Fibroblast of the aortic adventitia (primary cell): ENCODE measurements at regions not wholly inside any gene's neighbourhood (a gene's known extent, or its start where the extent isn't known, plus 50 kb on each side); places are given as distances from the start of the nearest gene placed in this dataset. TPM values are rescaled to one million over a fixed set of nuclear protein-coding genes. Genes with fewer than 3 reads are reported as not detected.
A peak's percentile ranks its signal among the peaks of the same experiment; 100 is the strongest.

Experiments used
- DNase-seq: peaks from one replicate; pipeline ENCODE4 v3.0.0-alpha.2; 2010; ENCODE audit warnings: low read depth
- H3K4me3 ChIP-seq: 2 replicates; pipeline ENCODE4 v1.5.1; 2011; ENCODE audit warnings: low read depth, mild to moderate bottlenecking, control low read depth, low read length, moderate library complexity
- small RNA-seq: library from RNA; depleted of rRNA; stranded (forward); fragments of <200 nt; gene quantifications from one replicate; pipeline ENCODE3, GENCODE V24; 2012
- TF ChIP-seq, protein P1 (sequence below): IDR thresholded peaks from 2 replicates; pipeline ENCODE4 v1.5.1; 2011; ENCODE audit warnings: mild to moderate bottlenecking, low read length, control low read depth, inconsistent platforms; ENCODE audit not compliant: insufficient read depth

GRCh38 chr7:54476609-54477008, 65.6 kb upstream of the VSTM2A start:
- TF ChIP-seq, protein P1, sequence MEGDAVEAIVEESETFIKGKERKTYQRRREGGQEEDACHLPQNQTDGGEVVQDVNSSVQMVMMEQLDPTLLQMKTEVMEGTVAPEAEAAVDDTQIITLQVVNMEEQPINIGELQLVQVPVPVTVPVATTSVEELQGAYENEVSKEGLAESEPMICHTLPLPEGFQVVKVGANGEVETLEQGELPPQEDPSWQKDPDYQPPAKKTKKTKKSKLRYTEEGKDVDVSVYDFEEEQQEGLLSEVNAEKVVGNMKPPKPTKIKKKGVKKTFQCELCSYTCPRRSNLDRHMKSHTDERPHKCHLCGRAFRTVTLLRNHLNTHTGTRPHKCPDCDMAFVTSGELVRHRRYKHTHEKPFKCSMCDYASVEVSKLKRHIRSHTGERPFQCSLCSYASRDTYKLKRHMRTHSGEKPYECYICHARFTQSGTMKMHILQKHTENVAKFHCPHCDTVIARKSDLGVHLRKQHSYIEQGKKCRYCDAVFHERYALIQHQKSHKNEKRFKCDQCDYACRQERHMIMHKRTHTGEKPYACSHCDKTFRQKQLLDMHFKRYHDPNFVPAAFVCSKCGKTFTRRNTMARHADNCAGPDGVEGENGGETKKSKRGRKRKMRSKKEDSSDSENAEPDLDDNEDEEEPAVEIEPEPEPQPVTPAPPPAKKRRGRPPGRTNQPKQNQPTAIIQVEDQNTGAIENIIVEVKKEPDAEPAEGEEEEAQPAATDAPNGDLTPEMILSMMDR: no peak
- no peak overlapping the region for H3K4me3 ChIP-seq
- no peak for DNase-seq

DNA sequence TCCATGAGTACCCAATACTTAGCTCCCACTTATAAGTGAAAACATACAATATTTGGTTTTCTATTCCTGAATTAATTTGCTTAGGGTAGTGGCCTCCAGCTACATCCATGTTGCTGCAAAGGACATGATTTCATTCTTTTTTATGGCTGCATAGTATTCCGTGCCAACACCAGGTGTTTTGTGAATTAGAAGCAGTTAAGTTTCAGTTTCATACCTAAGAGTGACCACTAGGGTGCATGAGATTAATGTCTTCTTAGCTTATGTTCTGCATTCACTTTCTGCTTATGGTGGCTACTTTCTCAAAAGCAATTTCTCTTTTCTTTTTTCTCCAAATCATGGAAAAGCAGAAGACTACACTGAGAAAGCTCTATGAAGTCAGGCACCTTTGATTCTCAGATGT, 65.1 kb upstream of the VSTM2A start:
- TF ChIP-seq, protein P1: no peak
- DNase-seq: no peak
- H3K4me3 ChIP-seq: no peak overlapping the region

DNA sequence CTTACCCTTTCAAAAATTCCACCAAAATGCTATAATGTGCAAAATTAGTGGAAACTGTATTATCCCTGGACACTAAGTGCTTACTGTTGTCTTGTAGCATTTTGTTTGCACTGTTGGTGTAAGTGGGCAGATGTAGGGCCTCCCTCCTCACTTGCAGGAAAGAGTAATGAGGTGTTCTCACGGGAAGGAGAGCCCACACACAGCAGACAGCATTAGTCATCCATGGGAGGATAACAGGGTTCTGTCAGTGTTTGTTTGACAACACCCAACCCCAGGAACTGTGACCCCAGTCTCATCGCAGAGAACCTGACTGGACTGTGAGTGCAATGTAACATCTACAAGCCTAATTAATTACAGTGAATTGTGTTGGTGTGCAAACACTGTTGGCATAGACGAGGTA, 58.7 kb upstream of the VSTM2A start:
- TF ChIP-seq, protein P1: no peak
- no peak overlapping the region for H3K4me3 ChIP-seq
- DNase-seq: no peak

DNA sequence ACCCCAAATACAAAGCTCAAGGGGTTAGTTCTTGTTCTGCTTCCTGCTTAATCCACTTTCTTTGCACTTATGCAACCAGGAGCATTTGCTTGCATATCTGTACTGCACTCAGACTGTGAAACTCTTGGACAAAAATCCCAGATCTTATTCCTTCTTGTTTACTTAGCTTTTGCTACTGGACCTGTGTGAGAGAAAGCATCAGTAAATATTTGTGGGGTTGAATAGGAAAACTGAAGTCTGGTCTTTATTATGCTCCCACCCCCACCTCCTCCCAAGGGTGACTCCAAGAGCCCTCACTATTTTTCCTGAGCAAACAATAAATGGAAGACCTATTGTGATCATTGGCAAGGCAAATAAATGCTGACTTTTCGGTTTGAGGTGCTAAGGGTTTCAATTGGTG, 57.1 kb upstream of the VSTM2A start:
- H3K4me3 ChIP-seq: no peak overlapping the region
- TF ChIP-seq, protein P1: no peak
- DNase-seq: no peak

Small RNAs in the stretch of these regions (small RNA-seq; reads per million reads assigned to genes)
- gene AC074348.1: not detected
- 0.76 reads per million, percentile 17 among the genes with 10 or more reads in this experiment for gene RNU2-29P
